HepG2 (cell line): ENCODE measurements at regions not wholly inside any gene's neighbourhood (a gene's known extent, or its start where the extent isn't known, plus 50 kb on each side); places are given as distances from the start of the nearest gene placed in this dataset.

Source experiments
- ATAC-seq: fragments of 200-7000 bp; cut with Tn5 transposase; 3 replicates; pipeline ENCODE4 v1.9.1; 2020; ENCODE audit warnings: mild to moderate bottlenecking, moderate library complexity
- BruUV-seq: library from RNA; stranded (reverse); fragments of 400-500 nt; replicated peaks from 2 replicates; lab custom pipeline; 2021; lab: Mats Ljungman, UMichigan
- CTCF ChIA-PET: fragments of 300-600 bp; formaldehyde crosslinking; extraction: SDS; loops from one replicate; lab custom pipeline; 2021; ENCODE audit warnings: low total read pairs, inconsistent platforms, low intra/inter-chr PET ratio; lab: Yijun Ruan, JAX
- POLR2A ChIA-PET: fragments of 350-600 bp; sonication (Branson Sonifier 250); formaldehyde crosslinking; loops from one replicate; lab custom pipeline; 2020; ENCODE audit warnings: antibody characterized with exemption, inconsistent platforms; lab: Yijun Ruan, JAX
- DNase-seq: peaks from one replicate; pipeline ENCODE4 v3.0.0-alpha.2; 2015; ENCODE audit warnings: low spot score
- FAIRE-seq: peaks from 3 replicates; lab custom pipeline; 2011; peaks lifted over from hg19 to GRCh38; lab: Jason Lieb, UNC
- H2AFZ ChIP-seq: one replicate; pipeline ENCODE4 v1.6.1; 2011; ENCODE audit warnings: low read length, inconsistent platforms
- H3K27ac ChIP-seq: fragments of 300-600 bp; 3 replicates; pipeline ENCODE4 v1.8.0; 2011; ENCODE audit warnings: mixed run types, mild to moderate bottlenecking, mixed read lengths, low read length, inconsistent platforms; ENCODE audit not compliant: insufficient read depth; ENCODE audit errors: extremely low read length
- H3K27me3 ChIP-seq, 2 experiments: fragments of 200-600 bp in 1 of 2; 2 replicates in 1 of 2; 3 replicates in 1 of 2; pipeline versions ENCODE4 v1.6.0 to v1.8.0; 2011; ENCODE audit warnings: low read length in 2 of 2, mild to moderate bottlenecking in 2 of 2, moderate library complexity in 2 of 2, inconsistent platforms in 1 of 2; ENCODE audit not compliant: insufficient read depth in 2 of 2, control insufficient read depth in 1 of 2
- H3K36me3 ChIP-seq, 2 experiments: fragments of 200-600 bp in 1 of 2; replicated peaks in 1 of 2; 2 replicates in 1 of 2; 3 replicates in 1 of 2; pipeline versions ENCODE4 v1.5.1 to v1.8.0; 2011; ENCODE audit warnings: low read length in 2 of 2, inconsistent platforms in 1 of 2; ENCODE audit not compliant: insufficient read depth in 2 of 2, control insufficient read depth in 1 of 2
- H3K4me1 ChIP-seq: 2 replicates; pipeline ENCODE4 v1.5.1; 2012; ENCODE audit warnings: low read length, inconsistent platforms; ENCODE audit not compliant: insufficient read depth
- H3K4me2 ChIP-seq: 2 replicates; pipeline ENCODE4 v1.6.0; 2011; ENCODE audit warnings: low read depth, low read length, inconsistent platforms
- H3K4me3 ChIP-seq, 3 experiments: fragments of 200-600 bp in 1 of 3; sonication (generic), shearing (Covaris generic) in 1 of 3; replicated peaks in 1 of 3; 2 replicates each; pipeline ENCODE4 v1.5.1; 2011 to 2016; ENCODE audit warnings: low read length in 3 of 3, inconsistent platforms in 2 of 3, low read depth in 2 of 3, mild to moderate bottlenecking in 2 of 3, control low read depth in 1 of 3, mixed read lengths in 1 of 3; ENCODE audit not compliant: insufficient read depth in 1 of 3
- H3K79me2 ChIP-seq: one replicate; pipeline ENCODE4 v1.6.1; 2011; ENCODE audit warnings: low read length, inconsistent platforms; ENCODE audit not compliant: insufficient read depth
- H3K9ac ChIP-seq: 2 replicates; pipeline ENCODE4 v1.6.0; 2011; ENCODE audit warnings: mild to moderate bottlenecking, low read depth, low read length, inconsistent platforms; ENCODE audit not compliant: insufficient read depth
- H3K9me3 ChIP-seq: 2 replicates; pipeline ENCODE4 v1.5.1; 2012; ENCODE audit warnings: mild to moderate bottlenecking, low read length
- H4K20me1 ChIP-seq: 2 replicates; pipeline ENCODE4 v1.6.0; 2011; ENCODE audit warnings: inconsistent platforms, mild to moderate bottlenecking, low read length, moderate library complexity; ENCODE audit not compliant: insufficient read depth
- BATF2 ChIP-seq: sonication (generic); formaldehyde crosslinking; IDR thresholded peaks from 2 replicates; pipeline ENCODE4 v1.8.0; 2022; ENCODE audit warnings: mild to moderate bottlenecking, missing genetic modification reagents, moderate library complexity
- ESRRA ChIP-seq: sonication (generic); formaldehyde crosslinking; IDR thresholded peaks from 2 replicates; pipeline ENCODE4 v1.5.1; 2020; ENCODE audit warnings: mild to moderate bottlenecking, low read depth, missing genetic modification reagents
- MXD3 ChIP-seq: IDR thresholded peaks from 2 replicates; pipeline ENCODE4 v1.6.1; 2016; ENCODE audit warnings: mild to moderate bottlenecking, missing biosample characterization, missing genetic modification reagents
- RAD51 ChIP-seq: fragments of 450-650 bp; IDR thresholded peaks from 2 replicates; pipeline ENCODE4 v1.6.1; 2016; ENCODE audit warnings: borderline replicate concordance
- ZBTB26 ChIP-seq: IDR thresholded peaks from 2 replicates; pipeline ENCODE4 v1.6.1; 2016; ENCODE audit warnings: missing compliant biosample characterization, missing genetic modification reagents, borderline replicate concordance
- ZNF318 ChIP-seq: sonication (generic); formaldehyde crosslinking; IDR thresholded peaks from 2 replicates; pipeline ENCODE4 v1.4.0; 2020; ENCODE audit warnings: mild to moderate bottlenecking, missing genetic modification reagents
- ZNF329 ChIP-seq: sonication (generic); formaldehyde crosslinking; IDR thresholded peaks from 2 replicates; pipeline ENCODE4 v1.9.0; 2021; ENCODE audit warnings: low read depth, mild to moderate bottlenecking, missing genetic modification reagents
- ZSCAN30 ChIP-seq: sonication (generic); formaldehyde crosslinking; IDR thresholded peaks from 2 replicates; pipeline ENCODE4 v1.5.0; 2020; ENCODE audit warnings: mild to moderate bottlenecking, missing genetic modification reagents
- WGBS: methylation state at CpG from one replicate; pipeline ENCODE4 v1.1.6; 2017; ENCODE audit warnings: low lambda C conversion rate; 5-methylcytosine and 5-hydroxymethylcytosine counted together
- in situ Hi-C: cut with HindIII; loops from 2 replicates; pipeline ENCODE4 v1.10.0; 2017; ENCODE audit warnings: low pct_unique_long_range_greater_than_20kb; ENCODE audit not compliant: extremely low pct_ligation_motif_present
- intact Hi-C: fragments of 100-400 bp; cut with micrococcal nuclease; formaldehyde crosslinking; loops from one replicate; pipeline ENCODE4 v1.10.0; 2022; ENCODE audit not compliant: unreplicated experiment

- DNase-seq (no peak), FAIRE-seq (no peak), ATAC-seq (no peak)
- H3K4me2 ChIP-seq = no peak overlapping the region
- no peak overlapping the region for H3K27ac ChIP-seq
- H4K20me1 ChIP-seq = no peaks in the 10 kb centered on the region
- H3K9me3 ChIP-seq = no peaks in the 10 kb centered on the region
- H2AFZ ChIP-seq = no peak overlapping the region
- in situ Hi-C loops = no loop called here
- no peak overlapping the region for H3K9ac ChIP-seq
- H3K4me1 ChIP-seq = no peaks in the 10 kb centered on the region
- ChIA-PET POLR2A (no interaction called here), CTCF (no interaction called here)
- 59% methylated on average over 11 of the region's 11 CpGs for WGBS
- intact Hi-C loops = no loop called here
- BruUV-seq = no TSS peak
- H3K36me3 ChIP-seq = no peaks in the 10 kb centered on the region
- H3K4me3 ChIP-seq = no peak overlapping the region
- H3K27me3 ChIP-seq = peaks cover 0 to 4% of the 10 kb centered on the region in 2 experiments; a peak in 2 of 5 replicates
- H3K79me2 ChIP-seq = no peaks in the 10 kb centered on the region
- no peak for TF ChIP-seq ZSCAN30 (CRISPR knock-in tag)
- no peak for TF ChIP-seq BATF2 (CRISPR knock-in tag)
- no peak for TF ChIP-seq ZBTB26 (CRISPR knock-in tag)
- no peak for TF ChIP-seq ESRRA (CRISPR knock-in tag)
- no peak for TF ChIP-seq ZNF318 (CRISPR knock-in tag)
- no peak for TF ChIP-seq ZNF329 (CRISPR knock-in tag)
- TF ChIP-seq RAD51 = no peak
- no peak for TF ChIP-seq MXD3 (CRISPR knock-in tag)
These were observed 82.9 kb upstream of the RUFY1 start for GRCh38 chr5:179467441-179467840.
